Jurkat, Clone E6-1 (cell line): ENCODE measurements at regions not wholly inside any gene's neighbourhood (a gene's known extent, or its start where the extent isn't known, plus 50 kb on each side); places are given as distances from the start of the nearest gene placed in this dataset.

Experiments
- DNase-seq: peaks from one replicate; pipeline ENCODE4 v3.0.0-alpha.2; 2011; ENCODE audit warnings: low read depth, low spot score
- H3K4me3 ChIP-seq: 2 replicates; pipeline ENCODE4 v1.5.1; 2011; ENCODE audit warnings: mild to moderate bottlenecking, low read length, control low read depth, moderate library complexity

DNA sequence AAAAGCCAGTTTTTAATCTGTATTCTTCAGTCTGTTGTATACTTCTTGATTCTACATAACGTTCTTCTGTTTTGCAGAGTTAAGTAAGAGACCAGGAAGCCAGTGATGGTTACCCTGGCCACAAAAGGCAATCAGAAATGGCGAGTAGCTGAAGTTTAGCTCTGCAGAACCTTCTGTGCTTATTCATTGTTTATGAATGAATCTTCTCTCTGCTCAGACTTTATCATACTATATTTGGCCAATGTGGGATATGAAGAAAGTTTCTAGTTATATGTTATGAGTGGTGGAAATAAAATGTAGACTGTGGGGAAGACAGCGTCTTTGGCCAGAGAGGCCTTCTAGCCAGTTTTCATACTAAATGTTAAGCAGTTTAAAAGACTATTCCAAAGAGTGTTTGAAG, 249.9 kb upstream of the RGS6 start:
- H3K4me3 ChIP-seq: no peak overlapping the region
- DNase-seq: no peak

GRCh38 chr14:71684323-71684722, 247.9 kb upstream of the RGS6 start:
- no peak overlapping the region for H3K4me3 ChIP-seq
- DNase-seq: no peak

- H3K4me3 ChIP-seq: no peak overlapping the region
- no peak for DNase-seq
Observed at GRCh38 chr14:71686677-71687076, 245.6 kb upstream of the RGS6 start.

DNA sequence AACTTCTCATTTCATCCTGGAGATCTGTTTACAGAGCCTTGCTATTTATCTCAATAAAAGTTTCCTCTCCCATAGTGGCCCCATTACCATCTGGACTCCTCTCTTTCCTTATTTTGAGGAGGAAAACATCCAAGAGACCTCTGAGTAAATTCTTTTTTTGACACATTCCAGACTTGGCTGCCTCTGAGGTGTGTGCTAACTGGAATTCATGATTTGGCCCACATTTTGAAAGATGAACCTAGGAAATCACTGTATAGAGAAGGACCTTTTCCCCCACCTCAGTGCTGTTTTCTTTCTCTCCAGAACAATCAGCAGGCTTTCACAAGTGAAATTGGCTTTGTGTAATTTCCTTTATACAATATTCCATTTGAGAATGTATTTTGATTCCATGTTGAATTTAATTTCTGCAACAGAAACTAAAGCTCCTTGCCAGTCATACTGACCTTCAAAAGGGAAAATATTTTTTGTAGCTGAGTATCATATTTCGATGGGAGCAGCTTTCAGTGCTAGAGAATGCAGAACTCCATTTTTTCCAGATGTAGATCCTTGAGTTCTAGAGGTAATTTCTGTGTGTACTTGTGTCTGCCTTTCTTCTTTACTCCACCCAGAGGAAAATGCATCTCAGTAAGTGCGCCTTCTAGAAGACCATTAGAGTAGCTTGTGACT, 244.9 kb upstream of the RGS6 start:
- no peak for DNase-seq
- no peak overlapping the region for H3K4me3 ChIP-seq

GRCh38 chr14:71688576-71688975, 243.7 kb upstream of the RGS6 start:
- no peak for DNase-seq
- H3K4me3 ChIP-seq: no peak overlapping the region

DNA sequence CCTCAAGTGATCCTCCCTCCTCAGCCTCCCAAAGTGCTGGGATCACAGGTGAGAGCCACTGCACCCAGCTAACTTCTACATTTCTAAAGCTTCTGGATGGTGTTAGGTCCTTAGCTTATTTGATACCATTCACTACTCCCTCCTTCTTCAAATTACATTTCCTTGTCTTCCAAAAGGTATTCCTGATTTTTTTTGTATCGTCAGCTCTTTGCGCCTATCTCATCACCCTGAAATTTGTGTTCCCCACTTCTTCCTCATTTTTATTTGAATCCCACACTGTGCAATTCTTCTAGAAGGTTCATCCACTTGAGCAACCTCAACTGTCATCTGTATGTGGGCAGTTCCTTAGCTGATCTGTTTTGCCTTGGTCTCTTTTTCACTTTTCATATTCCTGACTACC, 241.8 kb upstream of the RGS6 start:
- DNase-seq: no peak
- no peak overlapping the region for H3K4me3 ChIP-seq

- DNase-seq: no peak
- H3K4me3 ChIP-seq: no peak overlapping the region
Observed at GRCh38 chr14:71692496-71692895, 239.7 kb upstream of the RGS6 start.

GRCh38 chr14:71693381-71693780, 238.8 kb upstream of the RGS6 start:
- no peak overlapping the region for H3K4me3 ChIP-seq
- peak; percentile 71 for DNase-seq

GRCh38 chr14:71694591-71695530, 237.4 kb upstream of the RGS6 start:
- H3K4me3 ChIP-seq: no peak overlapping the region
- no peak for DNase-seq

DNA sequence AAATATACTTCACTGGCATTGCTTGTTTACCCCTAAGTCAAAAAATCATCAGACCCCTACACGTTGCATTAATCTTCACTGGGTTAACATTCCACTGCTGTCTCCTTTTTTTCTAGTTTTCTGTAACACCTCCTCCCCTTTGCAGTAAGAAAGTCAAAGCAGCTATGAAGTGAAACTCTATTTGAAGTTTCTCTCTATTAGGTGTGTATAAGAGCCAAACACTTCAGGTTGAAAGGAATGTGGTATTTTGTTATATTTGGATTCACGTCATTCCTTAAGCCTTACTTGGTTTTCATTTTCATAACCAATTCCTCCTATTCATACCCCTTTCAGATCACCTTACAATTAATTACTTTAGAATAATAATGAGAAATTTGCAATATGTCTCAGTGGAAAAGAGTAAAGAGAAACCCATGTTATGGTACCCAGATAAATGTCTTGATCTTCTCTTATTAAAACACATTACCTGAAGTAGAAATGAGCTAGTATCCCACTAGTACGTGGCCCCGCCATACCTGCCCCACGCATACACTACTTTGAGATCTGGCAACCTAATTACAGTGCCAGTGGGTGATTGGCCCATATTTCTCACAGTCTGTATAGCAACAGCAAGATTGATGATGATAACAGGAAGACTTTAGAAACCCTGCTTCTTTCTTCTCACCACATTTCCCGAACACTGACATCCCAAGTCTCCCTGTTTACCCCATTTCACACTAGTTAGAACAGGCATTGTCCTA, 236.4 kb upstream of the RGS6 start:
- DNase-seq: no peak
- no peak overlapping the region for H3K4me3 ChIP-seq

GRCh38 chr14:71698027-71698426, 234.2 kb upstream of the RGS6 start:
- DNase-seq: peak; percentile 60
- no peak overlapping the region for H3K4me3 ChIP-seq

- H3K4me3 ChIP-seq: no peak overlapping the region
- no peak for DNase-seq
Observed at GRCh38 chr14:71698673-71699072, 233.6 kb upstream of the RGS6 start.

DNA sequence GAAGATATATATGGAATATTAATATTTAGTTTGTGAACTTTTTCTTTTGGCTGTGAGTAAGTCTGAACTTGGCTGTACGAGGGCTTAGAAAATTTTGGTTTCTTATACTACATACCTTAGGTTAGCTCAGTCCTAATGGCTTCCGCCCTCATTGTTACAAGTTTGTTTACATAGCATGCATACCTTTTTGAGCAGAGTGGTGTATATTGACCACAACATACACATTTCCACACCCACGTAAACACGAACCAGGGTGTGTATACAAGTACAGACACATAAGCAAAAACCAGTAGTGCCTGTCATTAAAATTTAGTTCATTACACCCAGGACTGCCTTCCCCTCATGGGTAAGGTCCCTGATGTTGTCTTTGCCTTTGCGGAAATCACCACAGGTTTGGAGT, 230.2 kb upstream of the RGS6 start:
- DNase-seq: no peak
- H3K4me3 ChIP-seq: no peak overlapping the region

DNA sequence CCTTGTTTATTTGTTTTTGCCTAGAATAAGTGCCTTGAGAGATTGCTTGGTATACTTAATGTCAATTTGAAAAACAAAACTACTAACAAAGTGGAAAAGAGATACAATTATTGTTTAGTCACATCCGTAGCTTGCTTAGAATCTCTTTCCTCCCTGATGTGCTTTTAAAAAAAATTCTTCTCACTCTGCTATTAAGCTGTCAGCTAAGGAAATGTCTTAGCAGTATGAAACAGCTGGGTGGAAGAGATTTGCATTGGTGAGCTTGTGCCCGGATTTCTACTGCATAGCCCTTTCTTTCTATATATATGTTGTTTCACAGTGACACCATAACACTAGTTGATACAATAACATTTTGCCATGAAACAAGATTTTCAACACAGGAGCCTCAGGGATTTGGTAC, 229.4 kb upstream of the RGS6 start:
- no peak for DNase-seq
- no peak overlapping the region for H3K4me3 ChIP-seq

- no peak overlapping the region for H3K4me3 ChIP-seq
- no peak for DNase-seq
Observed at GRCh38 chr14:71703477-71703876, 228.8 kb upstream of the RGS6 start.

DNA sequence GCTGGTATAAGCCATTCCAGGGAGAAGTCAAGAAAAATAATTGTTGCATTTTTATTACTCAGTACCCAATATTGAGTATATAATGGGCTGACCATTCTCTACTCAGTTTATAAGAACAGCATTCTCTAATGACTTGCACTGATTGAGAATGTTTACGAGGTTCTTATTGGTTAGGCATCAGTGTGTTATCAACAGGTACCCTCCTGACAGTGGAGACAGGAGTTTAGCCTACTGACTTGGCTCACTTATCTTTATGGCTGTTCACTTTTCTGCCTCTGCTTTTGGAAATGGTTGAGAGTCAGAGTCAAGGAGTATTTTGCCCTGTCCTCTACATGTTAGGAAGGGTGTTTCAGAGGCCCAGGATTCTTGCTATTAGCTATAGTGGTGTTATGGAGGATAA, 228.0 kb upstream of the RGS6 start:
- DNase-seq: no peak
- no peak overlapping the region for H3K4me3 ChIP-seq

- no peak for DNase-seq
- H3K4me3 ChIP-seq: no peak overlapping the region
Observed at GRCh38 chr14:71705460-71705859, 226.8 kb upstream of the RGS6 start.

DNA sequence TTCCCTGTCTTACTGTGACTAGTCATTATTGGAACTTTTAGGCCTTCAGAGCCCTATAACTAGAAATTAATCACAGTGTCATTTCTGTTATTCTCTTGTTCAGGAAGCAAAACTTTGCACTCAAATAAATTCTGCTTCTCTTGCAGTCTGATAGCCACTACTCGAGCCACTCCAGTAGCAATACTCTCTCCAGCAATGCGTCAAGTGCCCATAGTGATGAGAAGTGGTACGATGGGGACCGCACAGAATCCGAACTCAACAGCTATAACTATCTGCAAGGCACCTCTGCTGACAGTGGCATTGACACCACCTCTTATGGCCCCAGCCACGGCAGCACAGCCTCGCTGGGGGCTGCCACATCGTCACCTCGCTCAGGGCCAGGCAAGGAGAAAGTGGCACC, 223.2 kb upstream of the RGS6 start:
- DNase-seq: no peak
- no peak overlapping the region for H3K4me3 ChIP-seq

DNA sequence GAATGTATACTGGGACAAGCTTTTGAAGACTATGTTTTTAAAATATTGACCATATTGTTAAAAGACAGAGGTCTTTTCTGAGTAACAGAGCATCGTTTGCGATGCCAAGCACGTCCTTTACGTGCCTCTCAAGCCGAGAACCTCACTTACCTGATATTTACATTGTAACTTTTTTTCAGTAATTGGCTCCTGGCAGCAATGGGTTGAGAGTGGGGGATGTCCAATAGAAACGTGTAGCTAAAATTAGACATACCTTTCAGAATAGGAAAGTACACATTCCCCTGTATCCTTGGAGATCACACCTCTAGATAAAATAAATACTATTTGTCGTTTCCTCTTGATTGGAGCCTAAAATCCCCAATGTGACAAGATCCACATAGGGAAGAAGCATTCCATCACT, 222.2 kb upstream of the RGS6 start:
- no peak for DNase-seq
- no peak overlapping the region for H3K4me3 ChIP-seq

DNA sequence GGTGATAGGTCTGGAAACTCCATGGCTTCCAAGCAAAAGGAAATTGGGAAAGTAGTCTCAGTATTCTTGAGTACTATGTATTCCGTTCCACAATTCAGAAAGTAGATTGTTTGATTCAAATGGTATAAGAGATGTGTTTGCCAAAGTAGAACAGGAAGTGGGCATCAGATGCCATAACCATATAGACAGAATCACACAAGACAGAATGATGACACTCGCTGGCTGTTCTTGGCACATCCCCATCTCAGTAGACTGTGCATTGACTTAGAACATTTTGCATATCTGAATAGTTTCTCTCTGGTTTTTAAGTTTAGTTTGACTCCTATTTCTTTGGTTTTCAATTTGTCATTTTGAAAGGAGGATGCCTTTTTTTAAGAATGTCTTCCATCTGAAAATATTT, 221.1 kb upstream of the RGS6 start:
- H3K4me3 ChIP-seq: no peak overlapping the region
- peak; percentile 70 for DNase-seq
